AG09309 (cell line): ENCODE measurements at regions not wholly inside any gene's neighbourhood (a gene's known extent, or its start where the extent isn't known, plus 50 kb on each side); places are given as distances from the start of the nearest gene placed in this dataset.
"Not testable (repeated sequence)": the region's sequence is repeated elsewhere in the genome, so short reads cannot be mapped to it uniquely, and the experiment has no call there.

Experiments
- DNase-seq: peaks from one replicate; pipeline ENCODE4 v3.0.0-alpha.2; 2010; ENCODE audit warnings: low read depth
- H3K4me3 ChIP-seq: 2 replicates; pipeline ENCODE4 v1.5.1; 2011; ENCODE audit warnings: mild to moderate bottlenecking, low read depth, low read length, moderate library complexity; ENCODE audit not compliant: control insufficient read depth
- CTCF ChIP-seq: IDR thresholded peaks from 2 replicates; pipeline ENCODE4 v1.5.1; 2011; ENCODE audit warnings: mild to moderate bottlenecking, low read depth, low read length, inconsistent platforms; ENCODE audit not compliant: insufficient read depth, control insufficient read depth; ENCODE audit errors: missing control alignments

GRCh38 chr2:216758256-216759155 lies 63.2 kb upstream of the IGFBP5 start:
- no peak for TF ChIP-seq CTCF
- no peak for DNase-seq
- H3K4me3 ChIP-seq: no peak overlapping the region

GRCh38 chr2:216757532-216757931 lies 62.2 kb upstream of the IGFBP5 start:
- no peak for DNase-seq
- no peak for TF ChIP-seq CTCF
- H3K4me3 ChIP-seq: no peak overlapping the region

GRCh38 chr2:216756435-216756834 lies 61.1 kb upstream of the IGFBP5 start:
- no peak overlapping the region for H3K4me3 ChIP-seq
- no peak for TF ChIP-seq CTCF
- DNase-seq: no peak

GRCh38 chr2:216754812-216755211 lies 59.5 kb upstream of the IGFBP5 start:
- no peak for DNase-seq
- TF ChIP-seq CTCF: no peak
- no peak overlapping the region for H3K4me3 ChIP-seq

DNA sequence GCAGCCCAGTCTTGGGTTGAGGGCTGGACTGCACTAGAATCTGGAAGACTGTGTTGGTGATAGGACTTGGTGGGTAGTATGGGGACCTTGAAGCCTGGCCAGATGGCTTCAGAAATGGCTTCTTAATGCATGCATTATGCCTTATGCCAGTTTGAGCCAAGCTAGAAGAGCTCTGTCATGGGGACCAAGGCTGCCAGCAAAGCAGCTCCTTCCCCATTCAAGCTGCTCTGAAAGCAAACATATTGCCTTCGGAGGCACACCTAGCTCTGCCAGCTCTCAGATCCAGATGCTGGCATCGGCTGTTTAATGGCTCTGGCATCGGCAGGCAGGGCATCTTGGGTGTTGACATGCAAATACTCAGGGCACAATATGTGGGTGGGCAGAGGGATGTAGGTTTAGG lies 59.0 kb upstream of the IGFBP5 start:
- TF ChIP-seq CTCF: no peak
- DNase-seq: no peak
- no peak overlapping the region for H3K4me3 ChIP-seq

DNA sequence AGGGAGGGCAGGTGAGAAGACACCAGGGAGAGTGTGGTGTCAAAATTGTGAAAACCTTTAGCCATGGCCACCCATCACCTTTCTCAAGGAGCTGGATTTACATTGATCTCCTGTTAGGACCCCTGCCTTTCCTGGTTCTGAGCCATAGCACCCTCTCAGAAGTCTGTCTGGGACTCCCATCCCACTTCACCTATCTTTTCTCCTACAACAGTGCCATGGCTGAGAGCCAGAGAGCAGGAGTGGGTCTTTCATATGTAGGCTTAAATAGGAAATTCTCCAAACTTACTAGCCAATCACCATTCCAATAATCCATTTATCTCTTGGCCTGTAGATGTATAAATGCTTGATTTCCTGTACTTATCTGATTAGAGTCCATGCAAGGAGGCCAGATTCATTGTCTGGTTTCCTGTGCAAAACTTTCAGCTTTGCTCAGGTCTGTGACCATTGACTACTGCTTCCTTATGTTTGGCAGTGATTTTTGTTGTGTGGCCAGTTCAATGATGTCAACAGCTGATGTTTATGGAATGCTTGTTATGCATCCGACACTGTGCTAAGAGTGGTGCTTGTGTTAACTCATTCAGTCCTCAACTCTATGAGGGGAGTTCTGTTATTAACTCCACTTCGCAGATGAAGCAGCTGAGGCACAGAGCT lies 57.6 kb upstream of the IGFBP5 start:
- H3K4me3 ChIP-seq: no peak overlapping the region
- no peak for DNase-seq
- no peak for TF ChIP-seq CTCF

GRCh38 chr2:216750750-216751149 lies 55.4 kb upstream of the IGFBP5 start:
- not testable (repeated sequence) for H3K4me3 ChIP-seq, DNase-seq

DNA sequence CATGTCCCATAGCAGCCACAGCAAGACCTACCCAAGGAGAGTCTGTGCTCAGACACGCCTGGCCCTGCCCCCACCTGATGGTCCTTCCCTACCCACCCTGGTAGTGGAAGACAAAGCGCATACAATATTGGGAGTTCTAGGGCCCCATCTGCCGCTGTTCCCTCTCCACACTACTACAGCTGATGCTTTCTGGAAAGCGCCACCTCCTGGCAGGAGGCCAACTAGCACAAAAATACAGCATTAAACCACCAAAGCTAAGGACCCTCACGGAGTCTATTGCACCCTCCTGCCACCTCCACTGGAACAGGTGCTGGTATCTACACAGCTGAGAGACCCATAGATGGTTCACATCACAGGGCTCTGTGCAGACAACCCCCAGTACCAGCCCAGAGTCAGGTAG lies 50.9 kb upstream of the IGFBP5 start:
- DNase-seq, H3K4me3 ChIP-seq: not testable (repeated sequence)
